ENCODE measurements at regions not wholly inside any gene's neighbourhood (a gene's known extent, or its start where the extent isn't known, plus 50 kb on each side); places are given as distances from the start of the nearest gene placed in this dataset.

DNA sequence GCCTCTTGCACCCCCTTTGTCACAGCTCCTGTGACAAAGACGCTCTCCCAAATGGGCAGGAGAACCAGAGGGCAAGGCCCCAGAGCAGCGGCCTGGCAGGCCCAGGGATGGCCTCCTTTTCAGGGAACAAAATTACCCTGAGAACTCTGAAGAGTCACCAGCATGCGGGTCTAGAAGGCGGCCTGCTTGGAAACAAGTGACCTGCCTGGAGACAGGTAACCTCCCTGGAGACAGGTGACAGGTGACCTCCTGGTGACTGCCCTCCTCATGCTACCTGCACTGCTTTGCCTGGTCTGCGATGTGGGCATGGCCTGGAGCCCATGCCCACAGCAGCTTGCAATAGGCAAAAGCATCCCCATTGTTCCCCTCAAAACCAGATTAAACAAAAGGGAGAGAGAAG lies 86.5 kb upstream of the ZC3H12A start:
- Histone ChIP-seq H2AFZ (ENCODE audit: low read length) (no peak overlapping the region), H3K9me3 (ENCODE audit: control insufficient read depth, low read depth, low read length) (no peaks in the 10 kb centered on the region), H3K9ac (ENCODE audit: extremely low read depth, insufficient read length, low read length) (no peak overlapping the region), H4K20me1 (ENCODE audit: control insufficient read depth, insufficient read depth, insufficient read length) (no peaks in the 10 kb centered on the region), H3K23ac (ENCODE audit: insufficient read length, low read depth, low read length) (no peak overlapping the region), H3T11ph (ENCODE audit: low read length) (no peak overlapping the region), H2BK12ac (ENCODE audit: insufficient read length, low read depth, low read length) (no peak overlapping the region), H3K23me2 (ENCODE audit: insufficient read length, low read depth, low read length, poor library complexity, severe bottlenecking) (no peaks in the 10 kb centered on the region), H3K4me1 (ENCODE audit: insufficient read depth, low read length) (peaks cover 2% of the 10 kb centered on the region; the same call in 1 of the 2 replicates), H2AK5ac (ENCODE audit: insufficient read length, low read length) (no peak overlapping the region), H3K27ac (ENCODE audit: insufficient read length, low read depth, low read length) (no peak overlapping the region), H3K79me2 (ENCODE audit: insufficient read depth, low read length) (no peaks in the 10 kb centered on the region), H3K18ac (ENCODE audit: insufficient read length, low read depth, low read length) (no peak overlapping the region), H3K56ac (ENCODE audit: insufficient read length, low read depth, low read length) (no peak overlapping the region), H2BK120ac (ENCODE audit: low read depth, low read length, poor library complexity, severe bottlenecking) (no peak overlapping the region), H3K4me2 (ENCODE audit: insufficient read depth, insufficient read length, low read length) (no peak overlapping the region), H4K5ac (ENCODE audit: insufficient read length, low read depth, low read length) (no peak overlapping the region), H3K27me3 (ENCODE audit: insufficient read depth, low read length) (no peaks in the 10 kb centered on the region), H3K4ac (ENCODE audit: low read depth, low read length) (no peak overlapping the region), H4K91ac (ENCODE audit: insufficient read length, low read depth, low read length) (no peak overlapping the region), H3K14ac (ENCODE audit: insufficient read depth, low read length) (no peak overlapping the region), H4K8ac (replicated peaks; ENCODE audit: insufficient read length, low read depth, low read length) (no peak overlapping the region), H3K79me1 (ENCODE audit: insufficient read depth, low read depth, low read length, poor library complexity, severe bottlenecking) (no peaks in the 10 kb centered on the region), H2BK5ac (ENCODE audit: insufficient read length, low read length) (no peak overlapping the region), H2BK15ac (ENCODE audit: low read depth, low read length) (no peak overlapping the region), H2BK20ac (ENCODE audit: low read depth, low read length, poor library complexity, severe bottlenecking) (no peak overlapping the region)
- Mint-ChIP-seq H3K27ac (no peak overlapping the region), H3K4me1 (peaks cover 11 to 16% of the 10 kb centered on the region in 2 experiments), H3K36me3 (ENCODE audit: insufficient read depth in 1 of 3, low read depth in 3 of 3) (no peaks in the 10 kb centered on the region), H3K4me3 (no peak overlapping the region), H3K9me3 (0 out of 5 replicates have a peak, but pooled peaks cover 0 to 1% of the 10 kb centered on the region in 2 experiments), H3K27me3 (ENCODE audit: low read depth) (peaks cover 2% of the 10 kb centered on the region)
- WGBS (ENCODE audit: extremely low coverage, insufficient read length, low lambda C conversion rate), result no CpG with 5 or more reads among the region's 5 CpGs
- TF ChIP-seq, protein P1, sequence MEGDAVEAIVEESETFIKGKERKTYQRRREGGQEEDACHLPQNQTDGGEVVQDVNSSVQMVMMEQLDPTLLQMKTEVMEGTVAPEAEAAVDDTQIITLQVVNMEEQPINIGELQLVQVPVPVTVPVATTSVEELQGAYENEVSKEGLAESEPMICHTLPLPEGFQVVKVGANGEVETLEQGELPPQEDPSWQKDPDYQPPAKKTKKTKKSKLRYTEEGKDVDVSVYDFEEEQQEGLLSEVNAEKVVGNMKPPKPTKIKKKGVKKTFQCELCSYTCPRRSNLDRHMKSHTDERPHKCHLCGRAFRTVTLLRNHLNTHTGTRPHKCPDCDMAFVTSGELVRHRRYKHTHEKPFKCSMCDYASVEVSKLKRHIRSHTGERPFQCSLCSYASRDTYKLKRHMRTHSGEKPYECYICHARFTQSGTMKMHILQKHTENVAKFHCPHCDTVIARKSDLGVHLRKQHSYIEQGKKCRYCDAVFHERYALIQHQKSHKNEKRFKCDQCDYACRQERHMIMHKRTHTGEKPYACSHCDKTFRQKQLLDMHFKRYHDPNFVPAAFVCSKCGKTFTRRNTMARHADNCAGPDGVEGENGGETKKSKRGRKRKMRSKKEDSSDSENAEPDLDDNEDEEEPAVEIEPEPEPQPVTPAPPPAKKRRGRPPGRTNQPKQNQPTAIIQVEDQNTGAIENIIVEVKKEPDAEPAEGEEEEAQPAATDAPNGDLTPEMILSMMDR (conservative IDR thresholded peaks at IDR 0.05), result no peak
- DNase-seq, result no peak

All from H9 (cell line).